ENCODE measurements at regions not wholly inside any gene's neighbourhood (a gene's known extent, or its start where the extent isn't known, plus 50 kb on each side); places are given as distances from the start of the nearest gene placed in this dataset.

GRCh38 chr6:91387290-91388059, 800.6 kb upstream of the MAP3K7 start:
- Histone ChIP-seq H3K4me1 (no peaks in the 10 kb centered on the region), H3K9me3 (no peaks in the 10 kb centered on the region), H3K36me3 (replicated peaks in 1 of 2; ENCODE audit: insufficient read depth in 1 of 2, low read depth in 2 of 2) (no peaks in the 10 kb centered on the region), H3K27me3 (no peaks in the 10 kb centered on the region), H3K4me3 (no peak overlapping the region), H3K27ac (no peak overlapping the region)
- WGBS, 2 donors = 55 to 66% methylated on average over 11 of the region's 11 CpGs
- ATAC-seq (no peak), DNase-seq (no peak)
- TF ChIP-seq POLR2A (IDR thresholded peaks at IDR 0.05) = no peak
- TF ChIP-seq, protein P1, sequence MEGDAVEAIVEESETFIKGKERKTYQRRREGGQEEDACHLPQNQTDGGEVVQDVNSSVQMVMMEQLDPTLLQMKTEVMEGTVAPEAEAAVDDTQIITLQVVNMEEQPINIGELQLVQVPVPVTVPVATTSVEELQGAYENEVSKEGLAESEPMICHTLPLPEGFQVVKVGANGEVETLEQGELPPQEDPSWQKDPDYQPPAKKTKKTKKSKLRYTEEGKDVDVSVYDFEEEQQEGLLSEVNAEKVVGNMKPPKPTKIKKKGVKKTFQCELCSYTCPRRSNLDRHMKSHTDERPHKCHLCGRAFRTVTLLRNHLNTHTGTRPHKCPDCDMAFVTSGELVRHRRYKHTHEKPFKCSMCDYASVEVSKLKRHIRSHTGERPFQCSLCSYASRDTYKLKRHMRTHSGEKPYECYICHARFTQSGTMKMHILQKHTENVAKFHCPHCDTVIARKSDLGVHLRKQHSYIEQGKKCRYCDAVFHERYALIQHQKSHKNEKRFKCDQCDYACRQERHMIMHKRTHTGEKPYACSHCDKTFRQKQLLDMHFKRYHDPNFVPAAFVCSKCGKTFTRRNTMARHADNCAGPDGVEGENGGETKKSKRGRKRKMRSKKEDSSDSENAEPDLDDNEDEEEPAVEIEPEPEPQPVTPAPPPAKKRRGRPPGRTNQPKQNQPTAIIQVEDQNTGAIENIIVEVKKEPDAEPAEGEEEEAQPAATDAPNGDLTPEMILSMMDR (IDR thresholded peaks at IDR 0.05) = no peak
- intact Hi-C loops (cut with DNase I) = no loop called here

GRCh38 chr6:91386204-91386603, 799.3 kb upstream of the MAP3K7 start:
- TF ChIP-seq, protein P1 (IDR thresholded peaks at IDR 0.05) = no peak
- no peak for TF ChIP-seq POLR2A (IDR thresholded peaks at IDR 0.05)
- intact Hi-C loops (cut with DNase I) = no loop called here
- Histone ChIP-seq H3K4me1 (no peaks in the 10 kb centered on the region), H3K27ac (no peak overlapping the region), H3K27me3 (no peaks in the 10 kb centered on the region), H3K36me3 (replicated peaks in 1 of 2; ENCODE audit: insufficient read depth in 1 of 2, low read depth in 2 of 2) (no peaks in the 10 kb centered on the region), H3K4me3 (no peak overlapping the region), H3K9me3 (no peaks in the 10 kb centered on the region)
- ATAC-seq = no peak
- no peak for DNase-seq
- WGBS, 2 donors = 84 to 86% methylated on average over 1 of the region's 1 CpG

DNA sequence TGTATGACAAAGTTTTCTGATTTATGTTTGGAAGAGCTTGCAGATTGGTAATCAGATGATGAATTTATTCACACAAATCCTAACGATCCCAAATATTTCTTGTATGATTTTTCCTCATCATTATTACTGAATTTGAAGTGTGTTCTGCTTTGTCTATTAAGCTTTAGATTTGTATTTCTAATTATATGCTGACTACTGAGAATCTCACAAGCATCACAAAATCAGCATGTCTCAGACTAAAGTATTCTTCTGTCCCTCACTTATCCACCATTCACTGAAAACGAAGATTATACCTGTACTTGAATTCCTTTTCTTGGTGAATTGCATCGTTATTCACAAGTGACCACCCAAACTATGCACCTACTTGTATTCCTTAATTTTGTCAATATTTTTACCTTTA, 796.3 kb upstream of the MAP3K7 start:
- no peaks in the 10 kb centered on the region for H3K9me3 ChIP-seq
- no peaks in the 10 kb centered on the region for H3K4me1 ChIP-seq
- H3K36me3 ChIP-seq (replicated peaks in 1 of 2; ENCODE audit: insufficient read depth in 1 of 2, low read depth in 2 of 2) = no peaks in the 10 kb centered on the region
- WGBS, 2 donors = 44 to 46% methylated on average over 3 of the region's 3 CpGs
- H3K27ac ChIP-seq = no peak overlapping the region
- H3K4me3 ChIP-seq = no peak overlapping the region
- ATAC-seq = no peak
- H3K27me3 ChIP-seq = no peaks in the 10 kb centered on the region
- intact Hi-C loops (cut with DNase I) = no loop called here
- no peak for TF ChIP-seq POLR2A (IDR thresholded peaks at IDR 0.05)
- TF ChIP-seq, protein P1 (IDR thresholded peaks at IDR 0.05) = no peak
- DNase-seq = no peak

DNA sequence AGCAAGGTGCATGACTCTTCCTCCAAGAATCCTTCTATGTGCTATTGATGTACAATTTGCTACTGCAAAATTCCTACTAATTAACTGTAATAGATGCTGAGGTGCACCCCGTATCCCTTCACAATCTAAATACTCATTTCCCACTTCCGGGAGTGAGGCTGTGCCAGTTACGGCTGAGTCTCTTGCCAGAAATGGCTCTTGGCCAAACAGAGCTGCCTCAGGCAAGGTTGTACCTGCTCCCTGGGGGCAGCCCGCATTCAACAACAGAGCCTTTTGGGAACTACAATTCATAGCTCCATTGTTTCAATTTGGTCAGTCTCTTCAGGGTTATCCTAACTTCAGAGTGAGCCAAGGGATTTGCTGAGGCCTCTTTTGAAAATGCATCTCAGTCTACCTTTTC, 789.8 kb upstream of the MAP3K7 start:
- no peaks in the 10 kb centered on the region for H3K9me3 ChIP-seq
- DNase-seq (peak in 3 of 4 donors; percentile 22 to 52 (median 47)), ATAC-seq (no peak)
- no peak overlapping the region for H3K4me3 ChIP-seq
- no peaks in the 10 kb centered on the region for H3K4me1 ChIP-seq
- TF ChIP-seq, protein P1 (IDR thresholded peaks at IDR 0.05) = no peak
- no peak for TF ChIP-seq POLR2A (IDR thresholded peaks at IDR 0.05)
- H3K27ac ChIP-seq = no peak overlapping the region
- intact Hi-C loops (cut with DNase I) = no loop called here
- no peaks in the 10 kb centered on the region for H3K27me3 ChIP-seq
- 25 to 43% methylated on average over 4 of the region's 4 CpGs for WGBS, 2 donors
- H3K36me3 ChIP-seq (replicated peaks in 1 of 2; ENCODE audit: insufficient read depth in 1 of 2, low read depth in 2 of 2) = no peaks in the 10 kb centered on the region

GRCh38 chr6:91366781-91367180, 779.9 kb upstream of the MAP3K7 start:
- no peak for DNase-seq
- 48 to 50% methylated on average over 3 of the region's 3 CpGs for WGBS, 2 donors
- ATAC-seq = no peak
- H3K27me3 ChIP-seq = no peaks in the 10 kb centered on the region
- H3K36me3 ChIP-seq (replicated peaks in 1 of 2; ENCODE audit: insufficient read depth in 1 of 2, low read depth in 2 of 2) = no peaks in the 10 kb centered on the region
- no peaks in the 10 kb centered on the region for H3K9me3 ChIP-seq
- intact Hi-C loops (cut with DNase I) = no loop called here
- H3K4me3 ChIP-seq = no peak overlapping the region
- H3K4me1 ChIP-seq = no peaks in the 10 kb centered on the region
- H3K27ac ChIP-seq = no peak overlapping the region
- TF ChIP-seq POLR2A (IDR thresholded peaks at IDR 0.05) = no peak
- TF ChIP-seq, protein P1 (IDR thresholded peaks at IDR 0.05) = no peak

Measured in body of pancreas (tissue), 4 donors.